Neural progenitor cell (in vitro differentiated cells): ENCODE measurements at regions not wholly inside any gene's neighbourhood (a gene's known extent, or its start where the extent isn't known, plus 50 kb on each side); places are given as distances from the start of the nearest gene placed in this dataset.

Experiments used
- DNase-seq: peaks from one replicate; pipeline ENCODE4 v3.0.0-alpha.2; 2016; ENCODE audit warnings: low spot score
- H2AFZ ChIP-seq: fragments of 200-600 bp; sonication (generic); replicated peaks from 2 replicates; pipeline ENCODE4 v1.6.1; 2016; ENCODE audit warnings: antibody characterized with exemption
- H3F3A ChIP-seq: fragments of 200-600 bp; sonication (generic); 2 replicates; pipeline ENCODE4 v1.6.1; 2016; ENCODE audit warnings: antibody characterized with exemption, low read depth
- H3K27ac ChIP-seq: fragments of 200-600 bp; sonication (generic); 2 replicates; pipeline ENCODE4 v1.5.1; 2016; ENCODE audit warnings: mild to moderate bottlenecking
- H3K27me3 ChIP-seq: fragments of 200-600 bp; sonication (generic); 2 replicates; pipeline ENCODE4 v1.6.1; 2016; ENCODE audit warnings: mild to moderate bottlenecking, moderate library complexity
- H3K36me3 ChIP-seq: fragments of 200-600 bp; sonication (generic); 2 replicates; pipeline ENCODE4 v1.5.1; 2016
- H3K4me1 ChIP-seq: fragments of 200-600 bp; sonication (generic); 2 replicates; pipeline ENCODE4 v1.6.1; 2016; ENCODE audit warnings: mixed run types
- H3K4me2 ChIP-seq: fragments of 200-600 bp; sonication (generic); 2 replicates; pipeline ENCODE4 v1.6.1; 2016
- H3K4me3 ChIP-seq: fragments of 200-600 bp; sonication (generic); 2 replicates; pipeline ENCODE4 v1.5.1; 2016
- H3K79me2 ChIP-seq: fragments of 200-600 bp; sonication (generic); 2 replicates; pipeline ENCODE4 v1.6.1; 2016; ENCODE audit warnings: low read depth
- H3K9ac ChIP-seq: fragments of 200-600 bp; sonication (generic); 2 replicates; pipeline ENCODE4 v1.6.1; 2016
- H3K9me3 ChIP-seq: fragments of 200-600 bp; sonication (generic); 2 replicates; pipeline ENCODE4 v1.5.1; 2016; ENCODE audit warnings: low read depth
- H4K20me1 ChIP-seq: fragments of 200-600 bp; sonication (generic); 2 replicates; pipeline ENCODE4 v1.6.1; 2016; ENCODE audit warnings: low read depth
- H3K27ac Mint-ChIP-seq: 3 replicates; pipeline ENCODE4 v1.8.0; 2021; ENCODE audit warnings: mixed read lengths
- H3K27me3 Mint-ChIP-seq: 2 replicates; pipeline ENCODE4 v1.8.0; 2022; ENCODE audit warnings: low read depth, mild to moderate bottlenecking, inconsistent platforms, moderate library complexity, mixed read lengths; ENCODE audit not compliant: insufficient read depth
- H3K36me3 Mint-ChIP-seq: 3 replicates; pipeline ENCODE4 v1.8.0; 2021; ENCODE audit warnings: mixed read lengths
- H3K4me1 Mint-ChIP-seq: 3 replicates; pipeline ENCODE4 v1.8.0; 2021; ENCODE audit warnings: mixed read lengths
- H3K4me3 Mint-ChIP-seq: 3 replicates; pipeline ENCODE4 v1.8.0; 2021; ENCODE audit warnings: mild to moderate bottlenecking, moderate library complexity, mixed read lengths
- H3K9me3 Mint-ChIP-seq: 3 replicates; pipeline ENCODE4 v1.8.0; 2020; ENCODE audit warnings: mixed read lengths
- CTCF ChIP-seq: fragments of 200-600 bp; sonication (generic); IDR thresholded peaks from 2 replicates; pipeline ENCODE4 v1.5.1; 2017; ENCODE audit warnings: antibody characterized with exemption, mild to moderate bottlenecking
- EZH2 ChIP-seq: fragments of 200-600 bp; sonication (generic); IDR thresholded peaks from 2 replicates; pipeline ENCODE4 v1.6.1; 2017; ENCODE audit warnings: antibody characterized with exemption, mild to moderate bottlenecking, moderate library complexity
- EZH2phosphoT487 ChIP-seq: fragments of 200-600 bp; sonication (generic); IDR thresholded peaks from 2 replicates; pipeline ENCODE4 v1.6.1; 2017; ENCODE audit warnings: antibody characterized with exemption

- Mint-ChIP-seq H3K4me1 (peaks cover 35% of the 10 kb centered on the region), H3K9me3 (peaks cover 5% of the 10 kb centered on the region), H3K36me3 (no peaks in the 10 kb centered on the region), H3K27ac (peak overlapping the region; percentile 77), H3K4me3 (no peak overlapping the region), H3K27me3 (peaks cover 8% of the 10 kb centered on the region)
- no peaks in the 10 kb centered on the region for H3K9me3 ChIP-seq
- no peak overlapping the region for H3K9ac ChIP-seq
- peaks cover 11% of the 10 kb centered on the region for H3K4me1 ChIP-seq
- no peaks in the 10 kb centered on the region for H4K20me1 ChIP-seq
- no peaks in the 10 kb centered on the region for H3K27me3 ChIP-seq
- no peak overlapping the region for H3K4me2 ChIP-seq
- TF ChIP-seq EZH2 (no peak), CTCF (no peak), EZH2phosphoT487 (no peak)
- H2AFZ ChIP-seq, result no peak overlapping the region
- no peaks in the 10 kb centered on the region for H3K79me2 ChIP-seq
- H3K36me3 ChIP-seq, result no peaks in the 10 kb centered on the region
- no peak overlapping the region for H3K27ac ChIP-seq
- DNase-seq, result no peak
- H3F3A ChIP-seq, result no peaks in the 10 kb centered on the region
- H3K4me3 ChIP-seq, result no peak overlapping the region
These were observed 489.7 kb downstream of the QKI start for GRCh38 chr6:163904186-163904585.

- H3K4me1 Mint-ChIP-seq, result peaks cover 36% of the 10 kb centered on the region
- Histone ChIP-seq H3K36me3 (no peaks in the 10 kb centered on the region), H3K27me3 (no peaks in the 10 kb centered on the region), H2AFZ (no peak overlapping the region), H3K79me2 (no peaks in the 10 kb centered on the region), H3K9ac (no peak overlapping the region), H3K4me2 (no peak overlapping the region), H3K27ac (no peak overlapping the region), H3K9me3 (no peaks in the 10 kb centered on the region), H3F3A (no peaks in the 10 kb centered on the region), H4K20me1 (no peaks in the 10 kb centered on the region), H3K4me3 (no peak overlapping the region), H3K4me1 (peaks cover 11% of the 10 kb centered on the region)
- H3K27ac Mint-ChIP-seq, result peak overlapping the region; percentile 77
- no peak overlapping the region for H3K4me3 Mint-ChIP-seq
- peaks cover 5% of the 10 kb centered on the region for H3K9me3 Mint-ChIP-seq
- TF ChIP-seq EZH2 (no peak), EZH2phosphoT487 (no peak), CTCF (no peak)
- no peaks in the 10 kb centered on the region for H3K36me3 Mint-ChIP-seq
- peaks cover 8% of the 10 kb centered on the region for H3K27me3 Mint-ChIP-seq
- DNase-seq, result no peak
These were observed 489.0 kb downstream of the QKI start for GRCh38 chr6:163903541-163903940.

GRCh38 chr6:163902993-163903392, 488.5 kb downstream of the QKI start:
- Histone ChIP-seq H3F3A (no peaks in the 10 kb centered on the region), H4K20me1 (no peaks in the 10 kb centered on the region), H3K9ac (no peak overlapping the region), H3K4me1 (peaks cover 11% of the 10 kb centered on the region), H3K9me3 (no peaks in the 10 kb centered on the region), H3K4me2 (no peak overlapping the region), H3K27ac (no peak overlapping the region), H3K27me3 (no peaks in the 10 kb centered on the region), H2AFZ (no peak overlapping the region), H3K36me3 (no peaks in the 10 kb centered on the region), H3K79me2 (no peaks in the 10 kb centered on the region), H3K4me3 (no peak overlapping the region)
- H3K27ac Mint-ChIP-seq, result no peak overlapping the region
- H3K4me1 Mint-ChIP-seq, result peaks cover 35% of the 10 kb centered on the region
- H3K9me3 Mint-ChIP-seq, result peaks cover 5% of the 10 kb centered on the region
- no peak for DNase-seq
- TF ChIP-seq EZH2phosphoT487 (no peak), CTCF (no peak), EZH2 (no peak)
- H3K4me3 Mint-ChIP-seq, result no peak overlapping the region
- H3K27me3 Mint-ChIP-seq, result peaks cover 8% of the 10 kb centered on the region
- H3K36me3 Mint-ChIP-seq, result no peaks in the 10 kb centered on the region

- H3K36me3 Mint-ChIP-seq, result no peaks in the 10 kb centered on the region
- Histone ChIP-seq H3F3A (no peaks in the 10 kb centered on the region), H3K79me2 (no peaks in the 10 kb centered on the region)
These were observed 487.2 kb downstream of the QKI start for GRCh38 chr6:163901681-163902080.

More at GRCh38 chr6:163901681-163902080, 487.2 kb downstream of the QKI start:
- TF ChIP-seq CTCF (no peak), EZH2 (no peak), EZH2phosphoT487 (no peak)
- Histone ChIP-seq H3K4me1 (peaks cover 11% of the 10 kb centered on the region), H3K4me3 (no peak overlapping the region), H3K36me3 (no peaks in the 10 kb centered on the region), H3K27me3 (no peaks in the 10 kb centered on the region), H3K4me2 (no peak overlapping the region), H3K9me3 (no peaks in the 10 kb centered on the region), H4K20me1 (no peaks in the 10 kb centered on the region), H3K9ac (no peak overlapping the region), H3K27ac (no peak overlapping the region), H2AFZ (peak overlapping the region; percentile 96)
- Mint-ChIP-seq H3K4me3 (no peak overlapping the region), H3K27me3 (peaks cover 8% of the 10 kb centered on the region), H3K9me3 (peaks cover 5% of the 10 kb centered on the region), H3K27ac (peak overlapping the region; percentile 43), H3K4me1 (peaks cover 36% of the 10 kb centered on the region)
- no peak for DNase-seq
